ENCODE measurements at regions not wholly inside any gene's neighbourhood (a gene's known extent, or its start where the extent isn't known, plus 50 kb on each side); places are given as distances from the start of the nearest gene placed in this dataset.

DNA sequence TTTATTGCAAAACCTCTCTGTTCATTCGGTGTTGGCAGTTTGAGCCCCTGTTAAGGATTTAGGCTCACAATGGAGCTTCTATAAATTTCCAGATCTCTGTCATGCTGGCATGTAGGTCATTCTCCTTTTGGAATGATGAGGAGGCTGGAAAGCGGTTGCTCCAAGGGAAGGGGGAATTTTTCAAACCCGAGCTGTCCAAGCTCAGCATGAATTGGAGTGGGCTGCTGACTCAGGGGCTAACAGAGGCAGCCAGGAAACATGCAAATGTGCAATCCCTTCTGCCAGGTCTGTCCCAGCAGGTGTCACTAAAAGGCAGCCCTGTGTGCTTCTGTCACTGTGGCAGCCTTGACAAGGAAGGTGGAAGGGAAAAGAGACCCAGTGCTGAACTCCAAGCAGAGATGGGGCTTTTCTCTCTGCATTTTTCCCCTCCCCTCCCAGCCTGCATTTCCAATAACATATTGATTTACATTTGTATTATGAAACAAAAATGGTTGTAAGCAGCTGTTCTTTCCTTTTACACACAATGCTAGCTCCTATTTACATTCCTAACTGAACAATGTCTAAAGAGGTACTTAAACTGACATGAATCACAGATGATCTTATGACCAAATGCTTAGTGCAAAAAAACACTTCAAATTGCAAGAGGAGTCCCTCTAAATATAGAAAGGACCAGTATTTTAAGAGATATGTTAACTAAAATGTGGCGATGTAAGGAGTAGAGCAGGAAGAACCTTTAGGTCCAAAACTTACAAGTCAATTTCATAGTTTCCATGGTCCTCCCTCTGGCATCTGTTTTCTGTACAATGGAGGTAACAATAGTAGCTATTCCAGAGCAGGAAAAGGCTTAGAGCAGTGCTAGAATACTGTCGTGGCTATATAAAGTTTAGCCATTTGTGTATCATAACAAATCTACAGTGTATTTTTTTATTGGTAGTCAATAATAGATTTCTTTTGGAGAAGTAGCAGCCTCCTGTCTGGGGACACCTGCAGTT is 84.5 kb upstream of the ATP10A start:
- peak; percentile 7 for DNase-seq

DNA sequence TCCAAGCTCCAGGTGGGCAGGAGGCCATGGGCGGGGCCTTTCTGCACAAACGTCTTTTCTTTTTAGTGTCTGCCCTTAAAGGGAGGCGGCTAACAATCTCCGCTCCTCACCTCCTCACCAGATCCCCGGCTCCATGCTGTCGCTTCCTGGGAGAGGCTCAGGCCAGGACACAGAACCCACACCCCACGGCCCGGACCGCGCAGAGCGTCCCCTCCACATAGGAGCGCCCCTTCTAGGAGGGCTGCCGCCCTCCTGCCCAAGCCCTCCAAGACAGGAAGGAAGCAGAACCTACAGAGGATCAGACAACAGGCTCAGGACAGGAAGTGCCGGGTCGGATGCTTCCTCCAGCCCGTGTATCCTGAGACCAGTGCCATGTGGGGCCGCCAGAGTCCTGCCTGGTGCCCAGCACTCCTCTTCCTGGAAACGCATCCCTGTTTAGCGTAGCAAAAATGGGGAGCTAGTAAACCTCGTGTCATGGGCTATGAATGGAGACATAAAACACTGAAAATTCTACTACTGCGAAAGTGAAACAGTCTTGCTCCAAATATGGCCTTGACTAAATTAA is 83.2 kb upstream of the ATP10A start:
- DNase-seq: no peak

DNA sequence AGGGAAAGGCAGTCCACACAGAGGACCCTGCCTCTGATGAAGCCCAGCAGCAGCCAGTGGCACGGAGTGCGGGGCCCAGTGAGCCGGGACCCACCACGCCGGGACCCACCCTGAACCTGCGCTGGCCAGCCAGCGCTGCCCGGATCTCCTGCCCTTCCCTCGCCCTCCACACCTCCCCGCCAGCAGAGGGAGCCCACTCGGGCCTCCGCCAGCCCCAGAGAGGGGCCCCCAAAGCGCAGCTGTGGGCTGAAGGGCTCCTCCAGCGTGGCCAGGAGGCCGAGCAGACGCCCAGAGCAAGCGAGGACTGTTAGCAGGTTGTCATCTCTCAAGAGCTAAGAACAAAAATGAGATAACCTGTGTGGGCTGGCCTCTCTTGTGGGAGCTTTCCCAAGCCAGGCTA is 81.3 kb upstream of the ATP10A start:
- DNase-seq: no peak

DNA sequence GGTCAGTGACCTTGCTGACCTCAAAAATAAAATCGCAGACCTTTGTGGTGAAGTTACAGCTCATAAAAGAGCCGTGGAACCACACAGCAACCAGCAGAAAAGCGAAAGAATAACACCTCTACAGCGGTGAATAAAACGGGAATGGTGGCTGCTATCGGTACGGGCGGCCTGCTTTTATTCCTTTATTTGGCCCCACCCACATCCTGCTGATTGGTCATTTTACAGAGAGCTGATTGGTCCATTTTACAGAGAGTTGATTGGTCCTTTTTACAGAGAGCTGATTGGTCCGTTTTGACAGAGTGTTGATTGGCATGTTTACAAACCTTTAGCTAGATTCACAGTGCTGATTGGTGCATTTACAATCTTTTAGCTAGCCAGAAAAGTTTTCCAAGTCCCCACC is 80.7 kb upstream of the ATP10A start:
- DNase-seq: no peak

DNA sequence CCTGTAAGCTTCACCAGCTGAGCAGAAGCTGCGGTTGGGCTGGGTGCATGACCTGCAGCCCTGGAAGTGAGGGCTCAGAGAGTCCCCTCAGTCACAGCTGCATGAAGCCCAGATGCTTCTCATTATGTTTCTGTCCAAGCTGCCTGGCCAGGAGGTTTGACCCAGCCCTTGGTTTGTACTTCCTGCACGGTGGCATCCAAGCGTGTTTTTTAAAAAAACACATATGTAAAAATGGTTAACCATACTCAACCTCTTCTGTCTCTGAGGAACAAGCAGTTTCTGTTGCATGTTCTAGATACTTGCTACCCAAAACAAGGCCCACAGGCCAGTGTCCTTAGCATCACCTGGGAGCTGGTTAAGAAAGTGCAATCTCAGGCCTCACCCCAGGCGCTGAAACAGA is 76.0 kb upstream of the ATP10A start:
- no peak for DNase-seq

DNA sequence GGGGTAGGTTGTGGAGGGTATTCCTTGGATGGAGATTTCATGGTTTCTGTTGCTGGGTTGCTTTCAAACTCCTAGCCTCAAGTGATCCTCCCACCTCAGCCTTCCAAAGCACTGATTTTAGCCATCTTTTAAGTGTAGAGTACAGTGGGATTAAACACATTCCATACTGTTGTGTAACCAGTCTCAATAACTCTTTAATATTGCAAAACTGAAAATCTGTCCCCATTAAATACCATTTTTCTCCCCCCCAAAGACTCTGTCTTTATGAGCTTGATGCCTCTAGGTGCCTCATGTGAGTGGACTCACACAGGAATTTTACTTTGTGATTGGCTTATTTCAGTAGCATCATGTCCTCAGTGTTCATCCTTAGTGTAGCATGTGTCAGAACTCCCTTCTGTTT is 74.7 kb upstream of the ATP10A start:
- no peak for DNase-seq

DNA sequence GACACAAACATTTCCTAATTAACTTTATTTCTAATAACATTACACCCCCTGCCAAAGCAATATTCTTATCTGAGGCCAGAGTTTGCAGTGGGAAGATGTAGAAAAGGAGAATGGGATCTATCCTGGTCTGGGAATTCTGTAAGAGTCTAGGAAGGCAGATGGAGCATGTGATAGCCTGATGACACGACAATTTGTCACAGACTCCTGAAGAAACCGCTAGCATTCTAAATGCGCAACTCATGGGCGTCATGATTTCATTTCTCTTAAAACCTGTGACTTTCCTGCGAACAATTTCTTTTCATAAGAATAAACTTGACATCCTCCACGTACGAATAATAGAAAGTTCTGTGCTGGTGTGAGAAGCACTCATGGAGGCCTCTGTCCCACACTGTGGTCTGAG is 72.9 kb upstream of the ATP10A start:
- DNase-seq: no peak

DNA sequence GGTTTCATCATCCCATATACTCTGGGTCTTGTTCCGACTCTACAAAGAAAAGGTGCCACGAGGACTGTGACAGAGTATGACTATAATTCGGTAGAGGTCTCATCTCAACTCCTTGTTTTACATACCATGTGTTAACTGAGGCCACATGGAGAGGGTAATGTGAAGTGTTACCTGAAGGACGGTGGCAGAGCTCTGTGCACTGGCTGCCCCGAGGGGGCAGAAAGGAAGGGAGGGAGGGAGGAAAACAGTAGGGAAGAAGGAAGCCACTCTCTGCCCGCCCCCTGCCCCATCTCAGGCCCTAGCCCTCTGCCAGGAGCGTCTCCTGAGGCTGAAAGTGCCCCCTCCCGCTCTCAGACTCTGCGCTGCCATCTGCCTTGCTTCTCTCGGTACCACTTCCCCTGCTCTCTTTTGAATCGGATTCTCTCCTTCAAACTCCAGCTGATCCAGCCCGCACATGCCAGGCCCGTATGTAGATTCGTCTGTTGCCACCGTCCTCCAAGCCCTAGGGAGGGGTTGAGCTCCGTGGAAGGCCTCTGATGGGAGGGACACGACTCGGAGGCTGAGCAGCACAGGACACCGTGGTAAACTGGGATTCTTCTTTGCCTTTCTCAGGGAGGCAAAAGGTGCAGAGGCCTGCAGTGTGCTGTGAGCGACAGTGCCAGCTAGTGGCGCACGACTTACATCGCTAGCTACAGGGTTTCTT is 70.5 kb upstream of the ATP10A start:
- peak; percentile 74 for DNase-seq

DNA sequence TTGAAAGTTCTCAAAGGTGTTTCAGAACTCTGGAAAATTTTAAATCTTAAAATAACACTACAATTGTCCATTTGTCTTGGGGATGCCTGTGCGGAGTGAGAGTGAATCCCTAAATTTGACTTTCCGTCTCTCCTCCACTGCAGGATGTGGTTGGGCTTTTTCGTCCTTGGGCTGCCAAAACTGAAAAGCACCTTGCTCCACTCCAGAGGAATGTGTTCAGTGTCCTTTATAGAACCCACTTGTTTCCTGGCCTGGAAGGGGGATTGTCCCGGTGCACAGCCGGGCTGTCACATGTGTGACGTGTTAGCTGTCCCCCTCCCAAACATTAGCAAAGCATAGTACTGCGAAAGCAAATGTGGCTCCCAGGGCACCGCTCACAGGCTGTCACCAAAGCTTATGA is 69.6 kb upstream of the ATP10A start:
- DNase-seq: no peak

DNA sequence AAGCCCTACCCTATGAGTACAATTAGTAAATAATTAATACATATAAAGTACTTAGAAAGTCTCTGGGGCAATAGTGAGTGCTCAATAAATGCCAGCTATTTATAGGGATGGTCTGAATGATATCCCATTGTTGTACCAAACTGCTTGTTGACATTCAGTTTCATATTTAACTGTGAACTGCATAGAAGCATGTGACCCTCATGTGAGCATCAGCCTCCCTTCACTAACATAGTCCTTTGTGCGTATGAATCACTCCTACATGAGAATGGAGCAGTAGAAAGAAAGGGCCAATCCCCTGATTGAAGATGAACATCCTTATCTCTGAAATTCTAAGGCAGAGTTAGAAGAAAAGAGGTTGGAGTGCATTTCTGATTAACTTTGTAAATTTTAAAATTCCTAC is 68.7 kb upstream of the ATP10A start:
- DNase-seq: no peak

DNA sequence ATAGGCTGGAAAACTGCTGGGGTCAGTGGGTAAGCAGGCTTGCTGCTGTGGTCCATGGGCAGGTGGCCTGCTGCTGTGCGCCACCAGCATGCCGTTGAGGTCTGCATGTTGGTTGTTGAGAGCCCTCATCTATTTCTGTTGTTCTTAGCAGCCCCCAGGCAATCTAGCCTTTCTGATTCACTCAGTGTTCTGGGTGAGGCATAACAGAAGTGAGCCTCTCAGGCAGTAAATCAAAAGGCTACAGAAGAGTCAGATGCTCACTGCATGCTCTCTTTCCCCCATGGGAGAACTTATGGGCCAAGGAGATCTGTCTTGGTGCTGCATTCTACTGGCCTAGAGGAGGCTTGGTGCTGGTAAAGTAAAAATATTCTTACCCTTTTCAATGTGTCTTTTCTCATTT is 67.8 kb upstream of the ATP10A start:
- DNase-seq: no peak

Measured in NCI-H2171 treated with DMSO at 0.1 percent for 48 hours (cell line).